ENCODE measurements at regions not wholly inside any gene's neighbourhood (a gene's known extent, or its start where the extent isn't known, plus 50 kb on each side); places are given as distances from the start of the nearest gene placed in this dataset.

- no peaks in the 10 kb centered on the region for H3K27me3 ChIP-seq
- TF ChIP-seq POLR2A (IDR thresholded peaks at IDR 0.05) (no peak), POLR2AphosphoS5 (IDR thresholded peaks at IDR 0.05) (no peak), EP300 (IDR thresholded peaks at IDR 0.05) (no peak), CTCF (IDR thresholded peaks at IDR 0.05) (no peak)
- no peak for DNase-seq
- no peaks in the 10 kb centered on the region for H3K9me3 ChIP-seq
- 80 to 86% methylated on average over 7 of the region's 7 CpGs for WGBS, 2 donors
- no peak for ATAC-seq (ENCODE audit: low FRiP score in 2 of 2)
- H3K4me3 ChIP-seq: no peak overlapping the region
- H3K4me1 ChIP-seq: peaks cover 0 to 7% (median 0%) of the 10 kb centered on the region in 4 donors
- H3K27ac ChIP-seq: no peak overlapping the region
- H3K36me3 ChIP-seq: no peaks in the 10 kb centered on the region
These were observed 112.0 kb upstream of the CLDN10 start for GRCh38 chr13:95440441-95441088.

GRCh38 chr13:95441326-95441725 is 111.2 kb upstream of the CLDN10 start:
- Histone ChIP-seq H3K36me3 (no peaks in the 10 kb centered on the region), H3K4me1 (peaks cover 0 to 7% (median 0%) of the 10 kb centered on the region in 4 donors), H3K27me3 (no peaks in the 10 kb centered on the region), H3K27ac (no peak overlapping the region), H3K4me3 (no peak overlapping the region), H3K9me3 (no peaks in the 10 kb centered on the region)
- ATAC-seq (ENCODE audit: low FRiP score in 2 of 2) (no peak), DNase-seq (no peak)
- TF ChIP-seq POLR2A (IDR thresholded peaks at IDR 0.05): no peak
- no peak for TF ChIP-seq EP300 (IDR thresholded peaks at IDR 0.05)
- no peak for TF ChIP-seq CTCF (IDR thresholded peaks at IDR 0.05)
- TF ChIP-seq POLR2AphosphoS5 (IDR thresholded peaks at IDR 0.05): no peak
- 90 to 93% methylated on average over 3 of the region's 3 CpGs for WGBS, 2 donors

GRCh38 chr13:95444006-95444730 is 108.4 kb upstream of the CLDN10 start:
- WGBS, 2 donors: 86 to 88% methylated on average over 6 of the region's 6 CpGs
- no peak for TF ChIP-seq POLR2AphosphoS5 (IDR thresholded peaks at IDR 0.05)
- no peak for TF ChIP-seq POLR2A (IDR thresholded peaks at IDR 0.05)
- no peak for TF ChIP-seq CTCF (IDR thresholded peaks at IDR 0.05)
- TF ChIP-seq EP300 (IDR thresholded peaks at IDR 0.05): no peak
- no peak overlapping the region for H3K27ac ChIP-seq
- ATAC-seq (ENCODE audit: low FRiP score in 2 of 2) (no peak), DNase-seq (no peak)
- H3K9me3 ChIP-seq: no peaks in the 10 kb centered on the region
- H3K4me3 ChIP-seq: no peak overlapping the region
- no peaks in the 10 kb centered on the region for H3K27me3 ChIP-seq
- no peaks in the 10 kb centered on the region for H3K36me3 ChIP-seq
- H3K4me1 ChIP-seq: no peaks in the 10 kb centered on the region

- ATAC-seq (ENCODE audit: low FRiP score in 2 of 2) (no peak), DNase-seq (no peak)
- Histone ChIP-seq H3K4me3 (no peak overlapping the region), H3K36me3 (no peaks in the 10 kb centered on the region), H3K27me3 (no peaks in the 10 kb centered on the region), H3K27ac (no peak overlapping the region), H3K4me1 (no peaks in the 10 kb centered on the region), H3K9me3 (no peaks in the 10 kb centered on the region)
- WGBS, 2 donors: 84 to 87% methylated on average over 4 of the region's 4 CpGs
- TF ChIP-seq CTCF (IDR thresholded peaks at IDR 0.05) (no peak), POLR2A (IDR thresholded peaks at IDR 0.05) (no peak), EP300 (IDR thresholded peaks at IDR 0.05) (no peak), POLR2AphosphoS5 (IDR thresholded peaks at IDR 0.05) (no peak)
These were observed 107.4 kb upstream of the CLDN10 start for GRCh38 chr13:95445131-95445530.

All from upper lobe of left lung (tissue), 6 donors.